Ovary (tissue), 3 donors: ENCODE measurements at regions not wholly inside any gene's neighbourhood (a gene's known extent, or its start where the extent isn't known, plus 50 kb on each side); places are given as distances from the start of the nearest gene placed in this dataset.

Source experiments
- EP300 ChIP-seq: sonication (generic); formaldehyde crosslinking; IDR thresholded peaks from one replicate; pipeline ENCODE4 v1.6.1; 2017; ENCODE audit warnings: antibody characterized with exemption
- POLR2A ChIP-seq: fragments of 450-650 bp; IDR thresholded peaks from one replicate; pipeline ENCODE4 v1.6.1; 2017; ENCODE audit warnings: antibody characterized with exemption, mild to moderate bottlenecking, moderate library complexity
- TF ChIP-seq, protein P1 (sequence below), 3 donors: fragments of 450-650 bp in 2 of 3; fragments of 200-600 bp in 1 of 3; IDR thresholded peaks; one replicate each; pipeline versions ENCODE4 v1.5.1 to v1.8.0; 2016 to 2022; ENCODE audit warnings: antibody characterized with exemption in 3 of 3, mild to moderate bottlenecking in 1 of 3
- donor health status: DM: no; HTN: no; CAD: no.

DNA sequence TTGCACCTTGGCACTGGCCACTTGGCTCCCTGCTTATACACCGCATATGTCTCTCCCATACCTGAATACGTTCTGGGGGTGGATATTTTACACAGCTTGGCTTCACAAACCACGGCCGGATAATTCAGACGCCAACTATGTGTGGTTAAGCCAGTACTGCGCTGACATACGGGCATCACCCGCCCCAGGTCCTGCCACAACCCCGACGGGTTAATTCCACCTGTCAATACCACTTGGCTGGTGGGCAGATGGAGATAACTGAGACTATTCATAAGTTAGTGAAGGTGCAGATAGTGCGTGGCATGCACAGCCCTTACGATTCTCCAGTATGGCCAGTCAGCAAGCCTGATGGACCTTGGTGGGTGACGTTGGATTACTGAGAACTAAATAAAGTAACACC, 696.3 kb upstream of the AGA start:
- TF ChIP-seq POLR2A (no peak), EP300 (no peak)
- TF ChIP-seq, protein P1, sequence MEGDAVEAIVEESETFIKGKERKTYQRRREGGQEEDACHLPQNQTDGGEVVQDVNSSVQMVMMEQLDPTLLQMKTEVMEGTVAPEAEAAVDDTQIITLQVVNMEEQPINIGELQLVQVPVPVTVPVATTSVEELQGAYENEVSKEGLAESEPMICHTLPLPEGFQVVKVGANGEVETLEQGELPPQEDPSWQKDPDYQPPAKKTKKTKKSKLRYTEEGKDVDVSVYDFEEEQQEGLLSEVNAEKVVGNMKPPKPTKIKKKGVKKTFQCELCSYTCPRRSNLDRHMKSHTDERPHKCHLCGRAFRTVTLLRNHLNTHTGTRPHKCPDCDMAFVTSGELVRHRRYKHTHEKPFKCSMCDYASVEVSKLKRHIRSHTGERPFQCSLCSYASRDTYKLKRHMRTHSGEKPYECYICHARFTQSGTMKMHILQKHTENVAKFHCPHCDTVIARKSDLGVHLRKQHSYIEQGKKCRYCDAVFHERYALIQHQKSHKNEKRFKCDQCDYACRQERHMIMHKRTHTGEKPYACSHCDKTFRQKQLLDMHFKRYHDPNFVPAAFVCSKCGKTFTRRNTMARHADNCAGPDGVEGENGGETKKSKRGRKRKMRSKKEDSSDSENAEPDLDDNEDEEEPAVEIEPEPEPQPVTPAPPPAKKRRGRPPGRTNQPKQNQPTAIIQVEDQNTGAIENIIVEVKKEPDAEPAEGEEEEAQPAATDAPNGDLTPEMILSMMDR (IDR thresholded peaks at IDR 0.05): no peak
